PC-9 (cell line): ENCODE measurements at regions not wholly inside any gene's neighbourhood (a gene's known extent, or its start where the extent isn't known, plus 50 kb on each side); places are given as distances from the start of the nearest gene placed in this dataset.

Experiments
- BruUV-seq: library from RNA; stranded (reverse); fragments of 400-500 nt; replicated peaks from 2 replicates; lab custom pipeline; 2021; lab: Mats Ljungman, UMichigan
- CTCF ChIA-PET: fragments of 300-600 bp; sonication (Branson Sonifier 250); formaldehyde crosslinking; loops from one replicate; lab custom pipeline; 2022; ENCODE audit warnings: antibody characterized with exemption; lab: Charles Lee
- POLR2A ChIA-PET: fragments of 300-600 bp; sonication (Branson Sonifier 250); formaldehyde crosslinking; loops from one replicate; lab custom pipeline; 2022; ENCODE audit warnings: antibody characterized with exemption; ENCODE audit not compliant: unreplicated experiment; lab: Charles Lee
- DNase-seq, 2 experiments: peaks; one replicate each; pipeline versions ENCODE4 v3.0.0 to v3.0.0-alpha.2; 2015 to 2022; ENCODE audit warnings: mixed read lengths in 1 of 2
- H2AFZ ChIP-seq: fragments of 200-600 bp; sonication (generic); 2 replicates; pipeline ENCODE4 v1.8.1; 2017; ENCODE audit warnings: antibody characterized with exemption
- H3F3A ChIP-seq: fragments of 200-600 bp; sonication (generic); 2 replicates; pipeline ENCODE4 v1.8.1; 2017; ENCODE audit warnings: antibody characterized with exemption, mild to moderate bottlenecking, low read depth; ENCODE audit not compliant: insufficient read depth
- H3K27ac ChIP-seq: fragments of 200-600 bp; sonication (generic); 2 replicates; pipeline ENCODE4 v1.6.1; 2016; ENCODE audit warnings: mixed run types
- H3K27me3 ChIP-seq: fragments of 200-600 bp; sonication (generic); 2 replicates; pipeline ENCODE4 v1.6.1; 2016; ENCODE audit warnings: low read depth, mixed run types; ENCODE audit not compliant: insufficient read depth
- H3K36me3 ChIP-seq: fragments of 200-600 bp; sonication (generic); 2 replicates; pipeline ENCODE4 v1.6.1; 2016; ENCODE audit warnings: low read depth, mixed run types
- H3K4me1 ChIP-seq: fragments of 200-600 bp; sonication (generic); replicated peaks from 2 replicates; pipeline ENCODE4 v1.6.1; 2016; ENCODE audit warnings: mixed run types; ENCODE audit not compliant: insufficient read depth
- H3K4me2 ChIP-seq: fragments of 200-600 bp; sonication (generic); 2 replicates; pipeline ENCODE4 v1.6.1; 2017; ENCODE audit warnings: mixed run types
- H3K4me3 ChIP-seq: fragments of 200-600 bp; sonication (generic); 2 replicates; pipeline ENCODE4 v1.6.1; 2016; ENCODE audit warnings: mixed run types
- H3K79me2 ChIP-seq: fragments of 200-600 bp; sonication (generic); 2 replicates; pipeline ENCODE4 v1.6.1; 2017; ENCODE audit warnings: low read depth, mixed run types
- H3K9me2 ChIP-seq: fragments of 200-600 bp; sonication (generic); 2 replicates; pipeline ENCODE4 v1.8.1; 2017; ENCODE audit warnings: mild to moderate bottlenecking; ENCODE audit not compliant: insufficient read depth
- H3K9me3 ChIP-seq: fragments of 200-600 bp; sonication (generic); 2 replicates; pipeline ENCODE4 v1.8.1; 2016; ENCODE audit warnings: low read depth; ENCODE audit not compliant: insufficient read depth
- H4K20me1 ChIP-seq: fragments of 200-600 bp; sonication (generic); 2 replicates; pipeline ENCODE4 v1.8.1; 2017; ENCODE audit not compliant: insufficient read depth
- EZH2 ChIP-seq: fragments of 200-600 bp; sonication (generic); IDR thresholded peaks from 2 replicates; pipeline ENCODE4 v1.8.0; 2017; ENCODE audit warnings: antibody characterized with exemption, low read depth
- intact Hi-C: fragments of 100-400 bp; cut with micrococcal nuclease; formaldehyde crosslinking; loops from one replicate; pipeline ENCODE4 v1.10.0; 2022; ENCODE audit not compliant: unreplicated experiment
- TF ChIP-seq, protein P1 (sequence below): fragments of 200-600 bp; sonication (generic); conservative IDR thresholded peaks from 2 replicates; pipeline ENCODE4 v1.6.1; 2017; ENCODE audit warnings: mixed run types, antibody characterized with exemption, mild to moderate bottlenecking, moderate library complexity

DNA sequence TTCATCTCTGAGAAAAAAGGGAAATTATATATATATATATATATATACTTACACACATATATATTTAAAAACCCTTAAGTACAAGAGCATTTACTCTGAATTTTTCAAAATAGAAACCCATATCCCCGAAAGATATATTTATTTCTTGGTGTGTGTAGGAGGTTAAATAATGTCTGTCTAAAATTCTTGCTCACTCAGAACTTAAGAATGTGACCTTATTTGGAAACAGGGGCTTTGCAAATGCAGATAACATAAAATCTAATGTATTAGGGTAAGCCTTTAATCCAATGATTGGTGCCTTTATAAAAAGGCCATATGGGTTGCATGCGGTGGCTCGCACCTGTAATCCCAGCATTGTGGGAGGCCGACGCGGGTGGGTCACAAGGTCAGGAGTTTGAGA, 517.3 kb upstream of the TLE4 start:
- H3K9me3 ChIP-seq = no peaks in the 10 kb centered on the region
- no peaks in the 10 kb centered on the region for H3K4me1 ChIP-seq
- no peaks in the 10 kb centered on the region for H3K79me2 ChIP-seq
- CTCF ChIA-PET = no interaction called here
- no peaks in the 10 kb centered on the region for H3K9me2 ChIP-seq
- DNase-seq = no peak
- no peaks in the 10 kb centered on the region for H4K20me1 ChIP-seq
- POLR2A ChIA-PET = no interaction called here
- no peaks in the 10 kb centered on the region for H3K36me3 ChIP-seq
- peaks cover 9% of the 10 kb centered on the region; the same call in 1 of the 2 replicates for H3K27me3 ChIP-seq
- H3F3A ChIP-seq = no peaks in the 10 kb centered on the region
- no peak overlapping the region for H3K4me3 ChIP-seq
- intact Hi-C loops = no loop called here
- no peak overlapping the region for H3K27ac ChIP-seq
- H3K4me2 ChIP-seq = no peak overlapping the region
- no peak overlapping the region for H2AFZ ChIP-seq
- no peak for TF ChIP-seq EZH2
- TF ChIP-seq, protein P1, sequence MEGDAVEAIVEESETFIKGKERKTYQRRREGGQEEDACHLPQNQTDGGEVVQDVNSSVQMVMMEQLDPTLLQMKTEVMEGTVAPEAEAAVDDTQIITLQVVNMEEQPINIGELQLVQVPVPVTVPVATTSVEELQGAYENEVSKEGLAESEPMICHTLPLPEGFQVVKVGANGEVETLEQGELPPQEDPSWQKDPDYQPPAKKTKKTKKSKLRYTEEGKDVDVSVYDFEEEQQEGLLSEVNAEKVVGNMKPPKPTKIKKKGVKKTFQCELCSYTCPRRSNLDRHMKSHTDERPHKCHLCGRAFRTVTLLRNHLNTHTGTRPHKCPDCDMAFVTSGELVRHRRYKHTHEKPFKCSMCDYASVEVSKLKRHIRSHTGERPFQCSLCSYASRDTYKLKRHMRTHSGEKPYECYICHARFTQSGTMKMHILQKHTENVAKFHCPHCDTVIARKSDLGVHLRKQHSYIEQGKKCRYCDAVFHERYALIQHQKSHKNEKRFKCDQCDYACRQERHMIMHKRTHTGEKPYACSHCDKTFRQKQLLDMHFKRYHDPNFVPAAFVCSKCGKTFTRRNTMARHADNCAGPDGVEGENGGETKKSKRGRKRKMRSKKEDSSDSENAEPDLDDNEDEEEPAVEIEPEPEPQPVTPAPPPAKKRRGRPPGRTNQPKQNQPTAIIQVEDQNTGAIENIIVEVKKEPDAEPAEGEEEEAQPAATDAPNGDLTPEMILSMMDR = no peak
- BruUV-seq = no TSS peak

DNA sequence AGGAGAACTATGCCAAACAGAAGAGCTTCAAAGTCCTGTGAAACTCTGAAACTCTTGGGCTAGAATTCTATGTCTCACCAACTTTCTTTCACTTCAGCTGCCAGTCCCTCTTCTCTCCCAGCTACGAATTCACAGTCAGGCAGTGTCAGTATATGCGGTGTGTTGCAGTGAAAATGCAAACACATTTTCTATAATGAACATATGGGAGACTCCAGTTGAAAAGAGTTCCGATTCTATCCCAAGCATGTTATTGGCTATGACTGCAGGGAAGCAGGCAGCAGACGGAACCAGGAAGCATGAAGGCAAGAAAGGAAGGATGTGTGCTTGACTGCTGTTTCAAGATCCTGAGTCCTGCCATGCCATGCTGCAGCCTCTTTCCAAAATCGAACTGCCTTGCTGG, 515.7 kb upstream of the TLE4 start:
- Histone ChIP-seq H3F3A (no peaks in the 10 kb centered on the region), H3K4me3 (no peak overlapping the region), H3K36me3 (no peaks in the 10 kb centered on the region), H3K4me1 (no peaks in the 10 kb centered on the region), H3K27ac (no peak overlapping the region), H3K27me3 (peaks cover 9% of the 10 kb centered on the region; the same call in 1 of the 2 replicates), H3K9me2 (no peaks in the 10 kb centered on the region), H3K79me2 (no peaks in the 10 kb centered on the region), H4K20me1 (no peaks in the 10 kb centered on the region), H2AFZ (no peak overlapping the region), H3K9me3 (no peaks in the 10 kb centered on the region), H3K4me2 (no peak overlapping the region)
- POLR2A ChIA-PET = no interaction called here
- BruUV-seq = no TSS peak
- intact Hi-C loops = no loop called here
- CTCF ChIA-PET = no interaction called here
- no peak for TF ChIP-seq EZH2
- TF ChIP-seq, protein P1 = no peak
- no peak for DNase-seq

DNA sequence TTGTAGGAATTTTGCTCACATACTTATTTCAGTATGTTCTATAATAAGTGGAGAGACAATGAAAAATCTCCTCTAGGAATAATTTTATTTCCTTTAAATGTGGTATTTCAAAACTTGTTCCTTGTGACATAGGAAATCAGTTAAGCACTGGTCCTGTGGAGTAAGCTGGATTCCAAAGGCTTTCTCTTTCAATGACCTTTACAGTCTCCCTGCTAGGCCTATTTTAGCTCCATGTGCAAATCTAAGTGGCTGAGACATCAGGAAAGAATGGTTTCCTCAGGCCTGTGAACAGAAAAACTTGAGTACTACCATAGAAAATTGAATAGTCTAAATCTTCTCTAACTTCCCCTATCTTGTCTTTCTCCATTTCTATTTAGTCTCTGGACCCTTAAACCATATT, 514.2 kb upstream of the TLE4 start:
- no peak overlapping the region for H3K4me2 ChIP-seq
- ChIA-PET POLR2A (no interaction called here), CTCF (no interaction called here)
- H4K20me1 ChIP-seq = no peaks in the 10 kb centered on the region
- no peaks in the 10 kb centered on the region for H3K79me2 ChIP-seq
- H3K27ac ChIP-seq = no peak overlapping the region
- no peak overlapping the region for H2AFZ ChIP-seq
- H3K4me1 ChIP-seq = no peaks in the 10 kb centered on the region
- no peak for DNase-seq
- H3F3A ChIP-seq = no peaks in the 10 kb centered on the region
- intact Hi-C loops = no loop called here
- no TSS peak for BruUV-seq
- no peaks in the 10 kb centered on the region for H3K9me2 ChIP-seq
- H3K9me3 ChIP-seq = no peaks in the 10 kb centered on the region
- peaks cover 9% of the 10 kb centered on the region; the same call in 1 of the 2 replicates for H3K27me3 ChIP-seq
- no peak overlapping the region for H3K4me3 ChIP-seq
- no peak for TF ChIP-seq EZH2
- TF ChIP-seq, protein P1 = no peak
- no peaks in the 10 kb centered on the region for H3K36me3 ChIP-seq
